Kidney tubule cell (primary cell): ENCODE measurements at regions not wholly inside any gene's neighbourhood (a gene's known extent, or its start where the extent isn't known, plus 50 kb on each side); places are given as distances from the start of the nearest gene placed in this dataset.
"Not testable (repeated sequence)": the region's sequence is repeated elsewhere in the genome, so short reads cannot be mapped to it uniquely, and the experiment has no call there.

Source experiments
- DNase-seq: peaks from one replicate; pipeline ENCODE4 v3.0.0-alpha.2; 2018; ENCODE audit warnings: low spot score

- DNase-seq = no peak
Measured at GRCh38 chr9:106438928-106439327, 424.0 kb upstream of the ZNF462 start.

GRCh38 chr9:106441283-106441682 lies 421.7 kb upstream of the ZNF462 start:
- no peak for DNase-seq

- no peak for DNase-seq
Measured at GRCh38 chr9:106443520-106443919, 419.4 kb upstream of the ZNF462 start.

- no peak for DNase-seq
Measured at GRCh38 chr9:106445107-106445506, 417.9 kb upstream of the ZNF462 start.

- DNase-seq = no peak
Measured at GRCh38 chr9:106449336-106449927, 413.5 kb upstream of the ZNF462 start.

GRCh38 chr9:106450549-106450948 lies 412.4 kb upstream of the ZNF462 start:
- DNase-seq = no peak

GRCh38 chr9:106451223-106451622 lies 411.7 kb upstream of the ZNF462 start:
- no peak for DNase-seq

- no peak for DNase-seq
Measured at GRCh38 chr9:106456581-106456980, 406.4 kb upstream of the ZNF462 start.

- no peak for DNase-seq
Measured at GRCh38 chr9:106467113-106467864, 395.7 kb upstream of the ZNF462 start.

GRCh38 chr9:106467865-106468164 lies 395.2 kb upstream of the ZNF462 start:
- DNase-seq = no peak

GRCh38 chr9:106468431-106468830 lies 394.5 kb upstream of the ZNF462 start:
- DNase-seq = no peak

- DNase-seq = no peak
Measured at GRCh38 chr9:106478312-106478711, 384.7 kb upstream of the ZNF462 start.

GRCh38 chr9:106478727-106479126 lies 384.2 kb upstream of the ZNF462 start:
- no peak for DNase-seq

GRCh38 chr9:106479679-106480078 lies 383.3 kb upstream of the ZNF462 start:
- DNase-seq = peak; percentile 68

- DNase-seq = no peak
Measured at GRCh38 chr9:106481013-106481609, 381.9 kb upstream of the ZNF462 start.

GRCh38 chr9:106482733-106483132 lies 380.2 kb upstream of the ZNF462 start:
- DNase-seq = peak; percentile 83

- DNase-seq = peak; percentile 33
Measured at GRCh38 chr9:106486685-106487084, 376.3 kb upstream of the ZNF462 start.

GRCh38 chr9:106487266-106487665 lies 375.7 kb upstream of the ZNF462 start:
- no peak for DNase-seq

- not testable (repeated sequence) for DNase-seq
Measured at GRCh38 chr9:106492126-106492525, 370.8 kb upstream of the ZNF462 start.

GRCh38 chr9:106500171-106500570 lies 362.8 kb upstream of the ZNF462 start:
- peak; percentile 39 for DNase-seq

GRCh38 chr9:106501210-106501609 lies 361.8 kb upstream of the ZNF462 start:
- DNase-seq = not testable (repeated sequence)

GRCh38 chr9:106502930-106503329 lies 360.0 kb upstream of the ZNF462 start:
- DNase-seq = no peak

- no peak for DNase-seq
Measured at GRCh38 chr9:106503759-106504158, 359.2 kb upstream of the ZNF462 start.
